Naive thymus-derived CD8-positive, alpha-beta T cell (primary cell): ENCODE measurements at regions not wholly inside any gene's neighbourhood (a gene's known extent, or its start where the extent isn't known, plus 50 kb on each side); places are given as distances from the start of the nearest gene placed in this dataset.

Experiments
- ATAC-seq, 2 donors: fragments of 150-1000 bp; cut with Tn5 transposase in 1 of 2; sonication (Bioruptor Pico), chemical (Tn5 transposase) in 1 of 2; 1 replicate in 1 of 2; 2 replicates in 1 of 2; pipeline ENCODE4 v1.10.0; 2021; ENCODE audit warnings: mild to moderate bottlenecking in 2 of 2, moderate library complexity in 2 of 2
- POLR2A ChIA-PET: fragments of 350-600 bp; sonication (Branson Sonifier 250); formaldehyde crosslinking; loops from one replicate; lab custom pipeline; 2021; ENCODE audit warnings: antibody characterized with exemption; lab: Charles Lee
- DNase-seq, 10 donors: peaks; one replicate each; pipeline versions ENCODE4 v3.0.0 to v3.0.0-alpha.2; 2020 to 2022
- H3K27ac Mint-ChIP-seq, 10 donors: one replicate each; pipeline ENCODE4 v1.8.0; 2020 to 2022; ENCODE audit warnings: mild to moderate bottlenecking in 10 of 10, mixed read lengths in 10 of 10, moderate library complexity in 4 of 10, inconsistent platforms in 1 of 10
- H3K27me3 Mint-ChIP-seq, 5 donors: one replicate each; pipeline ENCODE4 v1.8.0; 2021 to 2022; ENCODE audit warnings: mixed read lengths in 5 of 5
- H3K36me3 Mint-ChIP-seq, 3 donors: one replicate each; pipeline ENCODE4 v1.8.0; 2020 to 2022; ENCODE audit warnings: mixed read lengths in 3 of 3, mild to moderate bottlenecking in 2 of 3, inconsistent platforms in 1 of 3
- H3K4me1 Mint-ChIP-seq, 4 donors: one replicate each; pipeline ENCODE4 v1.8.0; 2021 to 2022; ENCODE audit warnings: mixed read lengths in 4 of 4
- H3K4me3 Mint-ChIP-seq, 10 donors: one replicate each; pipeline ENCODE4 v1.8.0; 2020 to 2022; ENCODE audit warnings: mild to moderate bottlenecking in 10 of 10, mixed read lengths in 10 of 10, moderate library complexity in 6 of 10, inconsistent platforms in 1 of 10
- H3K9me3 Mint-ChIP-seq, 9 donors: one replicate each; pipeline ENCODE4 v1.8.0; 2020 to 2022; ENCODE audit warnings: mixed read lengths in 9 of 9, mild to moderate bottlenecking in 3 of 9, inconsistent platforms in 1 of 9, moderate library complexity in 1 of 9

DNA sequence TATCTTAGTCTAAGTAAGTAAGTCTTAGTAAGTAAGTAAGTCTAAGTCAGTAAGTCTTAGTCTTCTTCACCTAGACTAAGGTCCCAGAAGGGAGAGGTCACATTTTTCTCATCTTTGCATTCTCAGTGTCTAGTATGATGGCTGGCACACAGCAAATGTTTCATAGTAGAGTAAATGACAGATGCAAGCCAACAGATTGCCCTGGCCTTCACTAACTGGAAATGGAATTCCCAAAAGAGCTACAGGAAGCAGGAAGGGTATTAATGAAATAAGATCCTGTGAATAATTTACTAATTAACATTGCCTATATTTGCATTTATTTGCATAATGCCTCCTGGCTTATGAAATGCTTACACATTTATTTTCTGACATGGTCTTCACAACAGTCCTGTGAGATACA, 221.6 kb downstream of the RAD51AP2 start:
- H3K4me1 Mint-ChIP-seq, result no peaks in the 10 kb centered on the region
- H3K27ac Mint-ChIP-seq, result no peak overlapping the region
- no peak overlapping the region for H3K4me3 Mint-ChIP-seq
- H3K27me3 Mint-ChIP-seq, result peaks cover 0 to 13% (median 3%) of the 10 kb centered on the region in 5 donors
- POLR2A ChIA-PET, result no interaction called here
- DNase-seq (no peak), ATAC-seq (no peak)
- H3K36me3 Mint-ChIP-seq, result no peaks in the 10 kb centered on the region
- H3K9me3 Mint-ChIP-seq, result peaks cover 0 to 31% (median 3%) of the 10 kb centered on the region in 9 donors

DNA sequence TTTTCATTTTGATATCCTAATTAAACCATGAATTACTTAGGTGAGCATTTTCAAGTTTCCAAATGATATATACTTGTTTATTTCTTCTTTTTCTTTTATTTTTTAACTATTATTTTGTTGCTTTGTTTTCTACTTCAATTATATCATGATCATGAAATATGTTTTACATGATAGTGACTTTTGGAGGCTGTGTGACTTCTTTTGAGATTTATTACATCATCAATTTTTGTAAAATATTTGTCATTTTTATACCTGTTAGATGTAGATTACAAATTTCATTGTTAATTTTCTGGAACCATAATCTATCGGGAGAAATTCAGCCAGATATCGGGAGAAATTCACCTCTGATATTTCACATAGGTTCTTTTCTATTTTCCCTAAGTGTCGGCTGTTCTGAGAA, 228.6 kb downstream of the RAD51AP2 start:
- Mint-ChIP-seq H3K36me3 (peaks cover 0 to 4% (median 0%) of the 10 kb centered on the region in 3 donors), H3K4me3 (no peak overlapping the region), H3K27ac (no peak overlapping the region), H3K27me3 (peaks cover 0 to 5% (median 0%) of the 10 kb centered on the region in 5 donors), H3K4me1 (no peaks in the 10 kb centered on the region), H3K9me3 (peaks cover 0 to 10% (median 0%) of the 10 kb centered on the region in 9 donors)
- ATAC-seq, result no peak
- POLR2A ChIA-PET, result no interaction called here
- DNase-seq, result no peak

DNA sequence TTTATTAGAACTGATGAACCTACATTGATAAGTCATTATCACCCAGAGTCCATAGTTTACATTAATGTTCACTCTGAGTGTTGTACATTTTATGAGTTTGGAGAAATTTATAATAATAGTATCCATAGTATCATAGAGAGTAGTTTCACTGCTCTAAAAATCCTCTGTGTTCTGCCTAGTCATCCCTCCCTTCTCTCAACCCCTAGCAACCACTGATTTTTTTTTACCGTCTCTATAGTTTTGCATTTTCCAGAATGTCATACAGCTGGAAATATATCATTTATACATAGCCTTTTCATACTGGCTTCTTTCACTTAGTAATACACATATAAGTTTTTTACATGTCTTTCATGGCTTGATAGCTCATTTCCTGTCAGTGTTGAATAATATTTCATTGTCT, 231.1 kb downstream of the RAD51AP2 start:
- H3K4me1 Mint-ChIP-seq, result no peaks in the 10 kb centered on the region
- DNase-seq, result no peak
- no peak overlapping the region for H3K4me3 Mint-ChIP-seq
- H3K36me3 Mint-ChIP-seq, result peaks cover 0 to 4% (median 0%) of the 10 kb centered on the region in 3 donors
- H3K9me3 Mint-ChIP-seq, result peaks cover 0 to 10% (median 1%) of the 10 kb centered on the region in 9 donors
- ATAC-seq, result no peak
- no peak overlapping the region for H3K27ac Mint-ChIP-seq
- POLR2A ChIA-PET, result no interaction called here
- H3K27me3 Mint-ChIP-seq, result peaks cover 0 to 4% (median 0%) of the 10 kb centered on the region in 5 donors

DNA sequence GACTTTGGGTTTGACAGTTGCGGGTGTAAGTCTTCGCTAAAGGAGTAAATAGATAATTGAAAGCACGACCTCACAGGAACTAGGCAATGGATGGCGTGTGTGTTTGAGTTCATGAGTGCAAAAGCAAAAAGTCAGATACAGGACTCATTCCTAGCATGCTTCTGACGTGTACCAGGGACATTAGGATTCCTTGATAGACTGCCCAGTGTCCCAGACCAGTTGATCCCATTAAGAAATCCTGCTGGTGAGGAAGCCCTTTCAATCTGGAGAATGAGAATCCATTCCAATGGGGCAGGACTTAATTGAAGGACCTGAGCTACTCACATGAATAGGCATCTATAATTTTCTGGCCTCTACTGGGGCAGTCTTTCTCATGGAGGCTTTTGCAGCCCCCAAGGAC, 235.4 kb downstream of the RAD51AP2 start:
- Mint-ChIP-seq H3K4me1 (no peaks in the 10 kb centered on the region), H3K27ac (no peak overlapping the region), H3K4me3 (no peak overlapping the region), H3K27me3 (peaks cover 0 to 3% (median 0%) of the 10 kb centered on the region in 5 donors), H3K36me3 (no peaks in the 10 kb centered on the region), H3K9me3 (peaks cover 0 to 19% (median 3%) of the 10 kb centered on the region in 9 donors)
- ATAC-seq (no peak), DNase-seq (no peak)
- POLR2A ChIA-PET, result no interaction called here

DNA sequence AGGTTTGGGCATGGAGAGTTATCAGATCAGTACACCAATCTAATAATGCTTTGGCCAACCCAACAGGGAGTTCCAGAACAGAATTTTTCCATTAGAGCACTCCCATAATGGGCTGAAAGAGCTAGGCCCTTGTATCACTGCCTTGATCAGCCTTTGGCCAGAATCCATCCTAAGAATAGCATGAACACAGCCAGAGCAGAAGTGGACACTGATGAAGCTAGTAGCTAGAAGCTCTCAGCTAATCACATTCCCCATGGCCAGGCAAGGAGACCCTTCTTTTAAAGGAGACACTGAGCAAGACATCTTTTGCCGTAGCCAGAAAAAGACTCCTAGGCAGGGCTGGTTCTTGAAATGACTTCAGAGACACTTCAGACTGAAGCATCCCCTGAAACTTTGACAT, 236.0 kb downstream of the RAD51AP2 start:
- peaks cover 0 to 3% (median 0%) of the 10 kb centered on the region in 5 donors for H3K27me3 Mint-ChIP-seq
- no peak for ATAC-seq
- POLR2A ChIA-PET, result no interaction called here

DNA sequence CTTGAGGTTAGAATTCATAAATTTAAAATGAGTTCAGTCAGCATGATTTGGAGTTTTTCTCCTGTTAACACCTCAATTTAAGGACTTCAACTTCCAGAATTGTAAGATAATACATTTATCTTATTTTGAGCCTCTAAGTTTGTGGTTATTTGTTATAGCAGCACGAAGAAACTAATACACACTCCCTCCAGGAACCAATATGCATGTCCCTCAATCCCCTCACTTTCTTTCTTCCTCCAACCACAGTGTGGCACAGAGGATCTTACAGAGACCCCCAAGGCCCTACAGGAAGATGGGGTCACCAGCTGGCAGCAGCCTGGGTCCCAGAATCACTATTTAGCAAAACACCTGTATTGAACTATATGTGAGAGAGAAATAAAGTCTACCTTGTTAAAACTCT, 242.0 kb downstream of the RAD51AP2 start:
- H3K9me3 Mint-ChIP-seq, result peaks cover 0 to 11% (median 7%) of the 10 kb centered on the region in 9 donors
- DNase-seq, result no peak
- no peak overlapping the region for H3K4me3 Mint-ChIP-seq
- peaks cover 0 to 3% (median 0%) of the 10 kb centered on the region in 5 donors for H3K27me3 Mint-ChIP-seq
- no peak overlapping the region for H3K27ac Mint-ChIP-seq
- H3K4me1 Mint-ChIP-seq, result no peaks in the 10 kb centered on the region
- POLR2A ChIA-PET, result no interaction called here
- ATAC-seq, result no peak
- H3K36me3 Mint-ChIP-seq, result no peaks in the 10 kb centered on the region

More for the DNA sequence above, 236.0 kb downstream of the RAD51AP2 start:
- Mint-ChIP-seq H3K27ac (no peak overlapping the region), H3K9me3 (peaks cover 0 to 19% (median 3%) of the 10 kb centered on the region in 9 donors), H3K4me1 (no peaks in the 10 kb centered on the region), H3K4me3 (no peak overlapping the region), H3K36me3 (no peaks in the 10 kb centered on the region)
- DNase-seq, result no peak

DNA sequence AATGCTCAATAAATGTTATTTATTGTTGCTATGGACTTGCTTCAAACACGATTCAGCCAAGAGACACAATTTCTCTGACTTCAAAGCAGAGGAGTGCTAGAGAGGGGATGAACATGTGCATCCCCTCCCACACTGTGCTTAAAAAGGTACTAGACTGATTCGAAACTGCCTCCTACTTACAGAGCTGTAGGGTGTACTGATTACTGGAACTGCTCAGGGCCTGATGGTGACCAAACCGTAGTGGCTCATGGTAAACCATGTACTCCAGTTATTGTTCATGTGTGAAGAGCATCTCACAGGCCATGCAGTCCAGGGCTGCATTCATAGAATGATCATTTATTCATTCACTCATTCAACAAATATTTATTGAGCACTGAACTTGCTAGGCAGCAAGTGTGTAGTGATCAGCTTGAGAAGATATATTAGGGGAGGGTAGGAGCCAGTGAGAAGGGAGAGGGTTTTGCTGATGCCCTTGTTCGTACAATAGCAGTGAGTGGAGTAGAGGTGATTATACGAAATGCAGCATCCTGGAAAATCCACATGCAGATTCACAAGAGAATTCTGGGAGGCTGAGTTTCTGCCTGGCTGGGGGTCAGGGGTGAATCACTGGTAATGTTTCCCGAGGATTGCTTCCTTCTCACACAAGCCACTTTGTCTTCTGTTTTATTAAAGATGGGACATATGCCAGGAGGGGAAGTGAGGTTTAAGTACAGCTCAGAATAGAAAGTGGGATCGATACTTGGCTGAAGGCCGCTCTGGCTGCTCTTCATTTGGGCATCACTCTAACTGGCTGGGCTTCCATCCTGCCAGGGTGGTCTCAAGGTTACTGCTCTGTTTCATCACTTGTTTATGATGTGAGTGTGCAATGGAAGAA, 245.4 kb downstream of the RAD51AP2 start:
- ATAC-seq (no peak), DNase-seq (no peak)
- Mint-ChIP-seq H3K27me3 (no peaks in the 10 kb centered on the region), H3K36me3 (no peaks in the 10 kb centered on the region), H3K9me3 (peaks cover 0 to 21% (median 6%) of the 10 kb centered on the region in 9 donors), H3K4me1 (no peaks in the 10 kb centered on the region), H3K4me3 (no peak overlapping the region), H3K27ac (no peak overlapping the region)
- POLR2A ChIA-PET, result no interaction called here

DNA sequence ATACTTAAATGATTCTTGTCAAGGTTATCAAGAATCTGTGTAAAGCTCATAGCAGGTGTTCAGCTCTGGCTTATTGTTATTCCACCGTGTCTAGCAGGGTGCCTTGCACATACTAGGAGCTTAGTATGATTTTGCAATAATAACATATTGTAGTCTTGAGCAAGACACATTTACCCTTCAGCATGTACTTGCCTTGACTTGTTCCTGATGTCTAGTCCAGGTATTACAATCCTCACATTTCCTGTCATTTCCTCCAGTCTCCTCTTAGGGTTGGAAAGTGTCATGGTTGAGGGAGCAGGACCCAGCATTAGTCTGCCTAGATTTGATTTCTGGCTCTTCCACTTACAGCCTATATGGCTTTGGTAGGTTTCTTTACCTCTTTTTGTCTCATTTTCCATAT, 246.1 kb downstream of the RAD51AP2 start:
- DNase-seq, result no peak
- Mint-ChIP-seq H3K27ac (no peak overlapping the region), H3K9me3 (peaks cover 0 to 28% (median 6%) of the 10 kb centered on the region in 9 donors), H3K4me1 (no peaks in the 10 kb centered on the region), H3K27me3 (no peaks in the 10 kb centered on the region), H3K4me3 (no peak overlapping the region), H3K36me3 (no peaks in the 10 kb centered on the region)
- POLR2A ChIA-PET, result no interaction called here
- no peak for ATAC-seq

DNA sequence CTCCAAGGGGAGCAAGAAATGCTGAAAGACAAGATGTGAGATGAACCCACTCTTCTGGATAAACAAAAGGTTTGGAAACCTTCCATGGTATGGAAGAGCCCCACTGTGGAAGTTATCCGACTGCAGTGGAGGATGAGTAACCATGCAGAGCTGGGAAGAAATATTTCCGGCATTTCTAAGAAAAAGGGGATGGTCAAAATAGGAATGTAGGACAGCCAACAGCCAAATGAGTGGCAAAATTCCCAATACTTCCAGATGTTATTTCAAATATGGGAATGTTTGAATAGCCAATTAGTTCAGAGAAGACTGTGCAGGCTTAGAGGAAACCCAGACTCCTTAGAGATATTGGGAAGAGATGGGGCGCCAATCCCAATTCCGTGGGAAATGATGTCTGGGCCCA, 246.8 kb downstream of the RAD51AP2 start:
- POLR2A ChIA-PET, result no interaction called here
- Mint-ChIP-seq H3K36me3 (no peaks in the 10 kb centered on the region), H3K9me3 (peaks cover 0 to 35% (median 6%) of the 10 kb centered on the region in 9 donors), H3K4me1 (no peaks in the 10 kb centered on the region), H3K4me3 (no peak overlapping the region), H3K27ac (no peak overlapping the region), H3K27me3 (no peaks in the 10 kb centered on the region)
- no peak for ATAC-seq
- DNase-seq, result no peak

DNA sequence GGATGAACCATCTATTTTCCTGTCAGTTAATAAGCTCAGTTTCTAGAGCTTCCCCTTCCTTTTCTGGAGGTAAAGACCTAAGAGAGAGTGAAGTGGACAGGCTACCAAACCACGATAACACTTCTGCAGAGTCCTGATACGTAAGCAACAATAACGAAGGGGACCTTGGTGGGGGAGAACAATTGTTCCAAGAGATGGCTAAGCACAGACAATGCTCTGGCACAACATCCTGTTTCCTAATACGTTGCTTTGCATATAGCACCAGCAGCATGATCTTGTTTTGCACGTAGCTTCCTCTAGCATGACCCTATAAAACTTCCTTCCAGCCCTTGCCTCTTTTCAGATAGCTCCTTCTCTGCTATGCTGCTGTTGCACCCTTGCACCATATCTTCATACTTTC, 247.3 kb downstream of the RAD51AP2 start:
- Mint-ChIP-seq H3K4me1 (no peaks in the 10 kb centered on the region), H3K36me3 (no peaks in the 10 kb centered on the region), H3K27me3 (no peaks in the 10 kb centered on the region), H3K27ac (no peak overlapping the region), H3K4me3 (no peak overlapping the region), H3K9me3 (peaks cover 0 to 35% (median 5%) of the 10 kb centered on the region in 9 donors)
- POLR2A ChIA-PET, result no interaction called here
- ATAC-seq, result no peak
- DNase-seq, result no peak

DNA sequence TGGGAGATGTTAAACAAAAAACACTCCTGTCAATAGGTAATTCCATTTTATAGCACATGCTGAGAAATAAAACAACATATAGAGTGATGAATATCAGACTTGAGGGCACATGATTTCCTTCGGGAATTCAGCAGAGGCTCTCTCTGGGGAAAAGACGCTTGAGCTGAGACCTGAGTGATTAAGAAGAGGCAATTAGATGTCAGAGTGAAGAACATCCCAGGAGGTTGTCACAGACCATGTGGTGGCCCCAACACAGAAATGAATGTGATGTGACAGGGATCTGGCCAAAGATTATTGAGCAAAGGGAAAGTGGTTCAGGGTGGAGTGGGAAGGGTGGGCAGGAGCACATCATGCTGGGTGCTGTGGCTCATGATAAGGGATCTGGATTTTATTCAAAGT, 254.7 kb downstream of the RAD51AP2 start:
- DNase-seq (no peak), ATAC-seq (no peak)
- Mint-ChIP-seq H3K27ac (no peak overlapping the region), H3K4me1 (no peaks in the 10 kb centered on the region), H3K4me3 (no peak overlapping the region), H3K27me3 (peaks cover 0 to 2% (median 0%) of the 10 kb centered on the region in 5 donors), H3K36me3 (no peaks in the 10 kb centered on the region), H3K9me3 (peaks cover 0 to 20% (median 0%) of the 10 kb centered on the region in 9 donors)
- POLR2A ChIA-PET, result no interaction called here

DNA sequence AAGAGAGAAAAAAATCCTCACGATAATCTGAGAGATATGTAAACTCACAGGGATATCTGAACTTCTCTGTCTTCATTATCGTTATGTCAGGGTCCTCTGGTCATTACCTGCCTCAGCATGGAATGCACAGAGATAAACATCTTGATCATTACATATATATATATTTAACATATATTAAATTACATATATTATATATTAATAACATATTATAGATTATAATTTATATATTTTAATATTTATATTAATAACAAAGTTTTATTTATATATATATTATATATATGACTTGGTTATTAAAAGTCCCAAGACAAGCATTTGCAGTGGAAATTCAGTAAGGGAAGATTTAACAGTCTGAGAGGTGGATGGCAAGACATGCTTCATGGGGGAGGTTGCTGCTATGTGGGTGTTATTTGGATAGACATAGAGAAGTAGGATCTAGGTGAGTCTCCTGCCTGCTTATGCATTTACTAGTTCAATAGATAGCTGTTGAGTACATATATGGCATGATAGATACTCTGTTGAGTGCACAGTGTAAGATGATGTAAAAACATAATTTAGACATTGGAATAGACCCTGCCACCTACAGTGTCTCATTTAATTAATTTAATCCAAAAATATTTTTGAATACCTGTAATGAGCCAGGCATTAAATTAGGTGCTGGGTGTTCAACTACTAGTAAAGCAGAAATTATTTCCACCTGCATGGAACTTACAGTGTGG, 255.2 kb downstream of the RAD51AP2 start:
- POLR2A ChIA-PET, result no interaction called here
- ATAC-seq (no peak), DNase-seq (no peak)
- Mint-ChIP-seq H3K4me1 (no peaks in the 10 kb centered on the region), H3K9me3 (peaks cover 0 to 15% (median 0%) of the 10 kb centered on the region in 9 donors), H3K36me3 (no peaks in the 10 kb centered on the region), H3K27ac (no peak overlapping the region), H3K4me3 (no peak overlapping the region), H3K27me3 (peaks cover 0 to 2% (median 0%) of the 10 kb centered on the region in 5 donors)

DNA sequence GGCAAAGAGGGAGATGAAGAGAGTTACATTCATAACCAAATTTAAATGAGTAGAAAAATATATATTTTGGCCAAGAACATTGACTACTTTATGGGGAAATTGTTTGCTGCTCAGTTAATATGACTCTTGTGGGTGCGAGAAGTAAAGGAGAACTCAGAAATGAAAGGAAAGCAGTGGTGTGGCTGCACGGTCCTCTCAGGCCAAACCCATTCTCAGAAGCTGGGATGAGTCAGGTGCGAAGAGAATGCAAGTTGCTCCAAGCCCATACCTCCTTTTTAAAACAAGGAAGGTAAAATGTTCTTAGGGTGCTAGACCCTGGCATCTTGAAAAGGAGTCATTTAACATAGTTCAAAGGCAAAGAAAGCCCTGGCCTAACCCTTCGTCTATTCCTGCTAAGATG, 258.6 kb downstream of the RAD51AP2 start:
- ATAC-seq (no peak), DNase-seq (no peak)
- POLR2A ChIA-PET, result no interaction called here
- H3K4me1 Mint-ChIP-seq, result no peaks in the 10 kb centered on the region
- no peak overlapping the region for H3K4me3 Mint-ChIP-seq
- H3K9me3 Mint-ChIP-seq, result peaks cover 0 to 10% (median 0%) of the 10 kb centered on the region in 9 donors
- no peak overlapping the region for H3K27ac Mint-ChIP-seq
- H3K36me3 Mint-ChIP-seq, result no peaks in the 10 kb centered on the region
- H3K27me3 Mint-ChIP-seq, result peaks cover 0 to 2% (median 0%) of the 10 kb centered on the region in 5 donors
